CD14-positive monocyte (primary cell): ENCODE measurements at regions not wholly inside any gene's neighbourhood (a gene's known extent, or its start where the extent isn't known, plus 50 kb on each side); places are given as distances from the start of the nearest gene placed in this dataset.

Experiments
- DNase-seq, 3 donors: peaks; one replicate each; pipeline ENCODE4 v3.0.0-alpha.2; 2011 to 2022
- H2AFZ ChIP-seq: 2 replicates; pipeline ENCODE4 v1.6.0; 2012; ENCODE audit warnings: mild to moderate bottlenecking, low read depth, low read length, inconsistent platforms; ENCODE audit not compliant: insufficient read depth, poor library complexity, severe bottlenecking
- H3K27ac ChIP-seq, 2 donors: 1 replicate in 1 of 2; 2 replicates in 1 of 2; pipeline ENCODE4 v1.5.1; 2012 to 2013; ENCODE audit warnings: low read length in 2 of 2, control low read depth in 1 of 2, inconsistent platforms in 1 of 2, low read depth in 1 of 2, mild to moderate bottlenecking in 1 of 2
- H3K27me3 ChIP-seq, 2 donors: one replicate each; pipeline versions ENCODE4 v1.6.0 to v1.6.1; 2011 to 2013; ENCODE audit warnings: low read length in 2 of 2; ENCODE audit not compliant: control insufficient read depth in 2 of 2, insufficient read depth in 2 of 2
- H3K36me3 ChIP-seq, 2 donors: replicated peaks in 1 of 2; 1 replicate in 1 of 2; 2 replicates in 1 of 2; pipeline versions ENCODE4 v1.5.1 to v1.6.1; 2012 to 2013; ENCODE audit warnings: low read length in 2 of 2, control low read depth in 1 of 2, inconsistent platforms in 1 of 2, mild to moderate bottlenecking in 1 of 2; ENCODE audit not compliant: insufficient read depth in 2 of 2, control insufficient read depth in 1 of 2
- H3K4me1 ChIP-seq, 2 donors: 1 replicate in 1 of 2; 2 replicates in 1 of 2; pipeline versions ENCODE4 v1.5.1 to v1.6.1; 2012 to 2013; ENCODE audit warnings: low read length in 2 of 2, control low read depth in 1 of 2, inconsistent platforms in 1 of 2, mild to moderate bottlenecking in 1 of 2, moderate library complexity in 1 of 2; ENCODE audit not compliant: insufficient read depth in 2 of 2, control insufficient read depth in 1 of 2
- H3K4me2 ChIP-seq: replicated peaks from 2 replicates; pipeline ENCODE3; 2012; ENCODE audit warnings: low read length, moderate library complexity, mild to moderate bottlenecking; ENCODE audit not compliant: poor library complexity, severe bottlenecking; ENCODE audit errors: extremely low read depth
- H3K4me3 ChIP-seq, 3 experiments: fragments of 200-600 bp in 1 of 3; sonication (generic) in 1 of 3; replicated peaks in 1 of 3; 1 replicate in 2 of 3; 2 replicates in 1 of 3; pipeline ENCODE4 v1.5.1; 2011 to 2013; ENCODE audit warnings: low read length in 3 of 3, mild to moderate bottlenecking in 3 of 3, control low read depth in 2 of 3, low read depth in 2 of 3, inconsistent platforms in 1 of 3, moderate library complexity in 1 of 3
- H3K79me2 ChIP-seq: 2 replicates; pipeline ENCODE4 v1.6.0; 2012; ENCODE audit warnings: mild to moderate bottlenecking, control low read depth, inconsistent platforms, low read length, moderate library complexity; ENCODE audit not compliant: insufficient read depth
- H3K9ac ChIP-seq: 2 replicates; pipeline ENCODE4 v1.6.0; 2017; ENCODE audit warnings: low read length, mild to moderate bottlenecking; ENCODE audit not compliant: insufficient read depth, poor library complexity, severe bottlenecking
- H3K9me3 ChIP-seq, 2 donors: replicated peaks in 1 of 2; 1 replicate in 1 of 2; 2 replicates in 1 of 2; pipeline versions ENCODE4 v1.5.1 to v1.6.1; 2012 to 2013; ENCODE audit warnings: low read length in 2 of 2, control low read depth in 1 of 2; ENCODE audit not compliant: control insufficient read depth in 1 of 2, insufficient read depth in 1 of 2
- H4K20me1 ChIP-seq: 2 replicates; pipeline ENCODE4 v1.6.0; 2012; ENCODE audit warnings: mild to moderate bottlenecking, low read length, control low read depth, moderate library complexity; ENCODE audit not compliant: insufficient read depth
- H3K27ac Mint-ChIP-seq, 7 donors: one replicate each; pipeline ENCODE4 v1.8.0; 2020; ENCODE audit warnings: mild to moderate bottlenecking in 7 of 7, mixed read lengths in 7 of 7, moderate library complexity in 6 of 7, inconsistent platforms in 2 of 7
- H3K27me3 Mint-ChIP-seq, 3 donors: one replicate each; pipeline ENCODE4 v1.8.0; 2021 to 2022; ENCODE audit warnings: low read depth in 3 of 3, mild to moderate bottlenecking in 3 of 3, mixed read lengths in 3 of 3, moderate library complexity in 3 of 3, inconsistent platforms in 1 of 3
- H3K36me3 Mint-ChIP-seq, 2 donors: one replicate each; pipeline ENCODE4 v1.8.0; 2020; ENCODE audit warnings: mixed read lengths in 2 of 2, inconsistent platforms in 1 of 2, mild to moderate bottlenecking in 1 of 2
- H3K4me1 Mint-ChIP-seq: one replicate; pipeline ENCODE4 v1.8.0; 2020; ENCODE audit warnings: mild to moderate bottlenecking, mixed read lengths
- H3K4me3 Mint-ChIP-seq, 2 donors: one replicate each; pipeline ENCODE4 v1.8.0; 2020; ENCODE audit warnings: mild to moderate bottlenecking in 2 of 2, mixed read lengths in 2 of 2, moderate library complexity in 1 of 2
- H3K9me3 Mint-ChIP-seq, 7 donors: one replicate each; pipeline ENCODE4 v1.8.0; 2020 to 2022; ENCODE audit warnings: mixed read lengths in 7 of 7, mild to moderate bottlenecking in 6 of 7, moderate library complexity in 6 of 7, inconsistent platforms in 2 of 7
- WGBS: methylation state at CpG from one replicate; pipeline ENCODE4 v1.1.5; 2013; ENCODE audit warnings: missing lambda C conversion rate; ENCODE audit not compliant: insufficient coverage; 5-methylcytosine and 5-hydroxymethylcytosine counted together
- intact Hi-C, 2 donors: fragments of 100-400 bp; cut with micrococcal nuclease; formaldehyde crosslinking; loops; one replicate each; pipeline versions ENCODE4 v1.15.0 to v1.15.1; 2023
- TF ChIP-seq, protein P1 (sequence below): fragments of 200-600 bp; IDR thresholded peaks from one replicate; pipeline ENCODE4 v1.8.0; 2022; ENCODE audit warnings: antibody characterized with exemption, mild to moderate bottlenecking

GRCh38 chr6:167774881-167775280 is 51.8 kb upstream of the AFDN start:
- Histone ChIP-seq H3K36me3 (no peaks in the 10 kb centered on the region), H3K9me3 (no peaks in the 10 kb centered on the region), H3K4me3 (no peak overlapping the region), H4K20me1 (no peaks in the 10 kb centered on the region), H3K9ac (no peak overlapping the region), H2AFZ (no peak overlapping the region), H3K79me2 (no peaks in the 10 kb centered on the region), H3K27me3 (no peaks in the 10 kb centered on the region), H3K4me1 (no peaks in the 10 kb centered on the region), H3K27ac (no peak overlapping the region), H3K4me2 (no peak overlapping the region)
- TF ChIP-seq, protein P1, sequence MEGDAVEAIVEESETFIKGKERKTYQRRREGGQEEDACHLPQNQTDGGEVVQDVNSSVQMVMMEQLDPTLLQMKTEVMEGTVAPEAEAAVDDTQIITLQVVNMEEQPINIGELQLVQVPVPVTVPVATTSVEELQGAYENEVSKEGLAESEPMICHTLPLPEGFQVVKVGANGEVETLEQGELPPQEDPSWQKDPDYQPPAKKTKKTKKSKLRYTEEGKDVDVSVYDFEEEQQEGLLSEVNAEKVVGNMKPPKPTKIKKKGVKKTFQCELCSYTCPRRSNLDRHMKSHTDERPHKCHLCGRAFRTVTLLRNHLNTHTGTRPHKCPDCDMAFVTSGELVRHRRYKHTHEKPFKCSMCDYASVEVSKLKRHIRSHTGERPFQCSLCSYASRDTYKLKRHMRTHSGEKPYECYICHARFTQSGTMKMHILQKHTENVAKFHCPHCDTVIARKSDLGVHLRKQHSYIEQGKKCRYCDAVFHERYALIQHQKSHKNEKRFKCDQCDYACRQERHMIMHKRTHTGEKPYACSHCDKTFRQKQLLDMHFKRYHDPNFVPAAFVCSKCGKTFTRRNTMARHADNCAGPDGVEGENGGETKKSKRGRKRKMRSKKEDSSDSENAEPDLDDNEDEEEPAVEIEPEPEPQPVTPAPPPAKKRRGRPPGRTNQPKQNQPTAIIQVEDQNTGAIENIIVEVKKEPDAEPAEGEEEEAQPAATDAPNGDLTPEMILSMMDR, result no peak
- Mint-ChIP-seq H3K9me3 (no peaks in the 10 kb centered on the region), H3K27ac (no peak overlapping the region), H3K27me3 (peaks cover 3 to 14% (median 4%) of the 10 kb centered on the region in 3 donors), H3K36me3 (no peaks in the 10 kb centered on the region), H3K4me3 (no peak overlapping the region), H3K4me1 (no peaks in the 10 kb centered on the region)
- DNase-seq, result no peak
- intact Hi-C loops, result no loop called here
- no CpG with 5 or more reads among the region's 11 CpGs for WGBS

DNA sequence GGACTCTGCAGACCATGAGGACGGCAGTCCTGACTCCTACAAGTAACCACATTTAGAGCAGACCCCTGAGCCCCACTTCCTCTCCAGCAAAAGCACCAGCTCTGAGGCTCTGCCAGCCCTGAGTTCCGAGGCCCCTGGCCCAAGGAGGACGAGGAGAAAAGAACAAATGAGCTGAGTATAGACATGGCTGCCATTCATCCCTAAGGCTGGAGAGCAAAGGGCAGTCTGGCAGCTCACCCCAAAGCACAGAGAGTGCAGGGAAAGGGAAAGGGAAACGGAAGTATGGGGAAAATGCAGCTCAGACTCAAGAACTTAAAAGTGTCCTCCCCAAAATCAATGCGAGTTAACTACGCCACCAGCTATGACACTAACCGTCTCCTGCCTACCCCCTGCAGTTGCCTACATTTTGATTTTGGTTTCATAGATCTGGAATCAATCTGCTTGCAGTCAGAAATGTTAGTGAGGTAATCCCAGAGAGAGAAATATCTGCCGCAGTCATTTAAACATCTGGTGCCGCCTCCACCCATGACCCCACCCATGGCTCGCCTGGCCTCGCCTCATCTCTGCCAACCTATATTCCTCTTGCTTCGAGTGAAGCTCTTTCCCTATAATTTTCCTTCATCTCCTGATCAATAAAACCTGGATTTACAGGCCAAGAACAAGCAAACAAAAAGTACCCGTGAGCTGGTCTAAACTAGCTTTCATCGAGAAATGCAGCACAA is 49.6 kb upstream of the AFDN start:
- no peaks in the 10 kb centered on the region for H3K36me3 Mint-ChIP-seq
- DNase-seq, result no peak
- Histone ChIP-seq H3K4me1 (no peaks in the 10 kb centered on the region), H3K9ac (no peak overlapping the region), H3K79me2 (no peaks in the 10 kb centered on the region), H3K4me3 (no peak overlapping the region), H2AFZ (no peak overlapping the region), H3K4me2 (no peak overlapping the region), H4K20me1 (no peaks in the 10 kb centered on the region), H3K27ac (no peak overlapping the region), H3K27me3 (no peaks in the 10 kb centered on the region), H3K36me3 (no peaks in the 10 kb centered on the region), H3K9me3 (no peaks in the 10 kb centered on the region)
- no peak overlapping the region for H3K4me3 Mint-ChIP-seq
- peaks cover 3 to 15% (median 7%) of the 10 kb centered on the region in 3 donors for H3K27me3 Mint-ChIP-seq
- H3K4me1 Mint-ChIP-seq, result no peaks in the 10 kb centered on the region
- WGBS, result 80% methylated on average over 4 of the region's 14 CpGs
- H3K9me3 Mint-ChIP-seq, result no peaks in the 10 kb centered on the region
- TF ChIP-seq, protein P1, result no peak
- intact Hi-C loops, result no loop called here
- H3K27ac Mint-ChIP-seq, result no peak overlapping the region
